Fibroblast of lung (primary cell): ENCODE measurements at regions not wholly inside any gene's neighbourhood (a gene's known extent, or its start where the extent isn't known, plus 50 kb on each side); places are given as distances from the start of the nearest gene placed in this dataset.

Experiments
- EZH2 ChIP-seq: IDR thresholded peaks from 2 replicates; pipeline ENCODE4 v1.5.1; 2012; ENCODE audit warnings: low read length, control low read depth, mild to moderate bottlenecking; ENCODE audit errors: missing control alignments
- TF ChIP-seq, protein P1 (sequence below), 2 donors: IDR thresholded peaks in 1 of 2; conservative IDR thresholded peaks in 1 of 2; 1 replicate in 1 of 2; 2 replicates in 1 of 2; pipeline ENCODE4 v1.5.1; 2011 to 2012; ENCODE audit warnings: low read length in 2 of 2, control low read depth in 1 of 2, inconsistent platforms in 1 of 2, low read depth in 1 of 2, mild to moderate bottlenecking in 1 of 2

DNA sequence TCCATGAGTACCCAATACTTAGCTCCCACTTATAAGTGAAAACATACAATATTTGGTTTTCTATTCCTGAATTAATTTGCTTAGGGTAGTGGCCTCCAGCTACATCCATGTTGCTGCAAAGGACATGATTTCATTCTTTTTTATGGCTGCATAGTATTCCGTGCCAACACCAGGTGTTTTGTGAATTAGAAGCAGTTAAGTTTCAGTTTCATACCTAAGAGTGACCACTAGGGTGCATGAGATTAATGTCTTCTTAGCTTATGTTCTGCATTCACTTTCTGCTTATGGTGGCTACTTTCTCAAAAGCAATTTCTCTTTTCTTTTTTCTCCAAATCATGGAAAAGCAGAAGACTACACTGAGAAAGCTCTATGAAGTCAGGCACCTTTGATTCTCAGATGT lies 65.1 kb upstream of the VSTM2A start:
- TF ChIP-seq, protein P1, sequence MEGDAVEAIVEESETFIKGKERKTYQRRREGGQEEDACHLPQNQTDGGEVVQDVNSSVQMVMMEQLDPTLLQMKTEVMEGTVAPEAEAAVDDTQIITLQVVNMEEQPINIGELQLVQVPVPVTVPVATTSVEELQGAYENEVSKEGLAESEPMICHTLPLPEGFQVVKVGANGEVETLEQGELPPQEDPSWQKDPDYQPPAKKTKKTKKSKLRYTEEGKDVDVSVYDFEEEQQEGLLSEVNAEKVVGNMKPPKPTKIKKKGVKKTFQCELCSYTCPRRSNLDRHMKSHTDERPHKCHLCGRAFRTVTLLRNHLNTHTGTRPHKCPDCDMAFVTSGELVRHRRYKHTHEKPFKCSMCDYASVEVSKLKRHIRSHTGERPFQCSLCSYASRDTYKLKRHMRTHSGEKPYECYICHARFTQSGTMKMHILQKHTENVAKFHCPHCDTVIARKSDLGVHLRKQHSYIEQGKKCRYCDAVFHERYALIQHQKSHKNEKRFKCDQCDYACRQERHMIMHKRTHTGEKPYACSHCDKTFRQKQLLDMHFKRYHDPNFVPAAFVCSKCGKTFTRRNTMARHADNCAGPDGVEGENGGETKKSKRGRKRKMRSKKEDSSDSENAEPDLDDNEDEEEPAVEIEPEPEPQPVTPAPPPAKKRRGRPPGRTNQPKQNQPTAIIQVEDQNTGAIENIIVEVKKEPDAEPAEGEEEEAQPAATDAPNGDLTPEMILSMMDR (conservative IDR thresholded peaks at IDR 0.05 in 1 of 2, IDR thresholded peaks at IDR 0.05 in 1 of 2; ENCODE audit: low read depth in 1 of 2, low read length in 2 of 2), result no peak
- TF ChIP-seq EZH2, result no peak
